Astrocyte of the cerebellum (primary cell): ENCODE measurements at regions not wholly inside any gene's neighbourhood (a gene's known extent, or its start where the extent isn't known, plus 50 kb on each side); places are given as distances from the start of the nearest gene placed in this dataset.

Experiments
- DNase-seq: peaks from one replicate; pipeline ENCODE4 v3.0.0-alpha.2; 2011; ENCODE audit warnings: low read depth
- H3K4me3 ChIP-seq: 2 replicates; pipeline ENCODE4 v1.5.1; 2011; ENCODE audit warnings: mild to moderate bottlenecking, low read depth, low read length, moderate library complexity
- CTCF ChIP-seq: IDR thresholded peaks from 2 replicates; pipeline ENCODE4 v1.5.1; 2012; ENCODE audit warnings: low read length, low read depth, moderate library complexity, mild to moderate bottlenecking; ENCODE audit errors: missing control alignments
- in situ Hi-C: cut with HindIII; loops from 2 replicates; pipeline ENCODE4 v1.10.0; 2017; ENCODE audit warnings: low sequenced_read_pairs

- in situ Hi-C loops, result no loop called here
- no peak for DNase-seq
- no peak for TF ChIP-seq CTCF
- no peak overlapping the region for H3K4me3 ChIP-seq
These were observed 229.7 kb upstream of the ASCC3 start for GRCh38 chr6:101110814-101111213.

GRCh38 chr6:101113468-101114260 lies 232.5 kb upstream of the ASCC3 start:
- no peak overlapping the region for H3K4me3 ChIP-seq
- no peak for DNase-seq
- TF ChIP-seq CTCF, result no peak
- in situ Hi-C loops, result no loop called here

- peak; percentile 6 for DNase-seq
- H3K4me3 ChIP-seq, result no peak overlapping the region
- peak; percentile 63 for TF ChIP-seq CTCF
- in situ Hi-C loops, result no loop called here
These were observed 233.6 kb upstream of the ASCC3 start for GRCh38 chr6:101114703-101115102.

GRCh38 chr6:101116337-101116736 lies 235.2 kb upstream of the ASCC3 start:
- H3K4me3 ChIP-seq, result no peak overlapping the region
- no peak for TF ChIP-seq CTCF
- in situ Hi-C loops, result no loop called here
- DNase-seq, result no peak

- no peak overlapping the region for H3K4me3 ChIP-seq
- no peak for TF ChIP-seq CTCF
- in situ Hi-C loops, result no loop called here
These were observed 236.4 kb upstream of the ASCC3 start for GRCh38 chr6:101117393-101118135.

GRCh38 chr6:101118136-101118396 lies 236.9 kb upstream of the ASCC3 start:
- no peak for DNase-seq
- TF ChIP-seq CTCF, result no peak
- in situ Hi-C loops, result no loop called here
- H3K4me3 ChIP-seq, result no peak overlapping the region

More at GRCh38 chr6:101117393-101118135, 236.4 kb upstream of the ASCC3 start:
- no peak for DNase-seq
